SK-N-MC (cell line): ENCODE measurements at regions not wholly inside any gene's neighbourhood (a gene's known extent, or its start where the extent isn't known, plus 50 kb on each side); places are given as distances from the start of the nearest gene placed in this dataset.

Experiments used
- DNase-seq: peaks from one replicate; pipeline ENCODE4 v3.0.0-alpha.2; 2011; ENCODE audit warnings: low read depth, low spot score
- H3K27ac ChIP-seq: fragments of 200-600 bp; sonication (generic); 2 replicates; pipeline ENCODE4 v1.5.1; 2016; ENCODE audit warnings: mixed run types
- H3K36me3 ChIP-seq: fragments of 200-600 bp; sonication (generic); 2 replicates; pipeline ENCODE4 v1.6.1; 2017; ENCODE audit warnings: antibody characterized with exemption, low read length, mixed read lengths; ENCODE audit not compliant: insufficient read depth
- H3K4me3 ChIP-seq: fragments of 200-600 bp; sonication (generic); 2 replicates; pipeline ENCODE4 v1.5.1; 2016
- H3K9ac ChIP-seq: fragments of 200-600 bp; sonication (generic); 2 replicates; pipeline ENCODE4 v1.8.0; 2017; ENCODE audit warnings: mixed run types, mixed read lengths; ENCODE audit not compliant: insufficient read length
- H3K9me3 ChIP-seq: fragments of 200-600 bp; sonication (generic); 2 replicates; pipeline ENCODE4 v1.6.1; 2017; ENCODE audit warnings: low read depth, mild to moderate bottlenecking, antibody characterized with exemption, low read length, moderate library complexity, mixed read lengths
- EZH2 ChIP-seq: fragments of 200-600 bp; sonication (generic); IDR thresholded peaks from one replicate; pipeline ENCODE4 v1.6.1; 2017; ENCODE audit warnings: antibody characterized with exemption
- FOXP2 ChIP-seq: optimal IDR thresholded peaks from 2 replicates; pipeline ENCODE3; 2011; ENCODE audit warnings: mild to moderate bottlenecking, moderate library complexity; ENCODE audit not compliant: insufficient read depth; ENCODE audit errors: extremely low read length, control extremely low read depth
- POLR2AphosphoS5 ChIP-seq: IDR thresholded peaks from 2 replicates; pipeline ENCODE4 v1.6.1; 2012; ENCODE audit warnings: mild to moderate bottlenecking, low read depth, low read length, borderline replicate concordance

DNA sequence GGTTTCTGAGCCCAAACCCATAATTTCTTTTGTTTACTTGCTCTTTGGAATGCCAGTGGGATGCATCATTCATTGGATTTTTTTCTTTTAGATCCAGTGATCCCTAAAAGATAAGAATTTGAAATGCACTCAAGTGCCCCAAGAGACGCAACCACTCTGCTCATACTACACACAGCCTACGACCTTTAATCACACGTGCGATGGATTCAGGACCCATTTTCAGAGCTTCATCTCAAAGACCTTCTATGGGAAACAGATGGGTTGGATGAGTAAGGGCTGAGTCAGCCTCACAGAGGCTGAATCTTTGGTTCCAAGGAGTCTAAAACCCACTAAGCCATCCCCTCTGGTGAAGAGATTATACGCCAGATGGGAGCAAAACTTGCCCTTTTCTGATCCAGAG lies 265.5 kb upstream of the EXOC2 start:
- no peak for TF ChIP-seq FOXP2
- no peak for TF ChIP-seq EZH2
- Histone ChIP-seq H3K9me3 (no peaks in the 10 kb centered on the region), H3K9ac (no peak overlapping the region), H3K36me3 (no peaks in the 10 kb centered on the region), H3K4me3 (no peak overlapping the region), H3K27ac (no peak overlapping the region)
- DNase-seq = no peak

DNA sequence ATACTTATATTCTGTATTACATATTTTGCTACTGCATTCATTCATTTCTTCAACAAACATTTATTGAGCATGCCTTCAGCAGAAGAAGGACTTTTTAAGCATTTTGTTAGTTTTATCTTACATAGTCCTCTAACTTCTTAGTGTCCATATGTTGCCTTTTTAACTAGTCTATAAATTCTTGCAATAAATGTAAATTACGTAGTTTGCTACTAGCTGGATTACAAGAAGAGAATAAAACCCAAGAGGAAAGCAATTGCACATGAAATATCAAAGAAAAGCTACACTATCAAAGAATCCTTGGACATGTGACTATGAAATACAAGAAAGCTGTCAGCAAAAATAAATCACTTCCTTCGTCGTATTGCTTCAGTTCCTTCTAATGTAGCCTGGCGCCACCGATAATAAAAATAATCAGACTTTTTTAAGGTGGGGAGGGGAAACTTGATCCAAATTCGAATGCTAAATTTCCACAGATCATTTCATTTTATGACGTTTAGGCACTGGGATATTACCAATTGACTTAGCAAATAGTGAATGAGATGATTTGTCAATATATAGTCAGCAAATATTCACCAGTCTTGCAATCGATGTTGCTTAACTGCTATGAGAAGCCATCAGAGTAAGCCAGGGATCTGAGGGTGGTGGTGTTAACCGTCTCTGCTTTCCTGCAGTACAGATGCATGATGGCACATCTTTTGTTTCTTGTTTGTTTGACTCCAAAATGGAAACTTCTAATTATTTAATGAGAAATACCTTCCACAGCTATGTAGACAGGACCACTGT lies 258.7 kb upstream of the EXOC2 start:
- H3K27ac ChIP-seq = no peak overlapping the region
- no peak overlapping the region for H3K9ac ChIP-seq
- no peak overlapping the region for H3K4me3 ChIP-seq
- no peaks in the 10 kb centered on the region for H3K36me3 ChIP-seq
- TF ChIP-seq POLR2AphosphoS5 (no peak), FOXP2 (no peak), EZH2 (no peak)
- no peak for DNase-seq
- no peaks in the 10 kb centered on the region for H3K9me3 ChIP-seq

DNA sequence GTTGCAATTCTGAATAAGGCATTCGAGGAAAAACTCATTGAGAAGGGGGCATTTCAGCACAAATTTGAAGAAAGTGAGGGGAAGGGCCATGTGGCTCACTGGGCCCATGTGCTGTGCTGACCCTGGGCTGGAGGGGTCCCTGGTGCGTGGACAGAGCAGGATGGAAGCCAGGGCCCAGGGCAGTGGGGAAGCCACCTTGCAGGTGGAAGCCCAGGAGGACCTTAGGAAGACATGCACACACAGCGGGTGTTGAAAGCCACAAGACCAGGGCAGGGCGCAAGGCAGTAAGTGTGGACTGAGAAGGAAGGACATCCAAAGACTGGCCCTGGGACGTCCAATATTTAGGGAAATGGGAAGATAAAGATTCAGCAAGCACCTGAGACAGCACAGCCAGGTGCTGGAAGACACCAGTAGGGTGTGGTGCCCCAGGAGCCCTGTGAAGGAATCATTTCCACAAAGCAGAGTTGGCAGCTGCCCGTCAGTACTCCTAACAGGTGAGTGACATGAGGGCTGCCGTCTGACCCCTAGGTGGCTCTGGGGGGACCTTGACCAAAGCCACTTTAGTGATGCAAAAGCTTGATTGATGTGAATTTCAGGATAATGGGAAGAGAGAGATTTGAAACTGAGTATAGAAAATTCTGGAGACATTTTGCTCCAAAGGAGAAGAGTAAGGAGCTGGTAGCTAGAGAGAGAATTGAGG lies 254.4 kb upstream of the EXOC2 start:
- DNase-seq = no peak
- Histone ChIP-seq H3K9me3 (no peaks in the 10 kb centered on the region), H3K9ac (no peak overlapping the region), H3K4me3 (no peak overlapping the region), H3K36me3 (no peaks in the 10 kb centered on the region), H3K27ac (no peak overlapping the region)
- TF ChIP-seq EZH2 (no peak), POLR2AphosphoS5 (no peak), FOXP2 (no peak)

DNA sequence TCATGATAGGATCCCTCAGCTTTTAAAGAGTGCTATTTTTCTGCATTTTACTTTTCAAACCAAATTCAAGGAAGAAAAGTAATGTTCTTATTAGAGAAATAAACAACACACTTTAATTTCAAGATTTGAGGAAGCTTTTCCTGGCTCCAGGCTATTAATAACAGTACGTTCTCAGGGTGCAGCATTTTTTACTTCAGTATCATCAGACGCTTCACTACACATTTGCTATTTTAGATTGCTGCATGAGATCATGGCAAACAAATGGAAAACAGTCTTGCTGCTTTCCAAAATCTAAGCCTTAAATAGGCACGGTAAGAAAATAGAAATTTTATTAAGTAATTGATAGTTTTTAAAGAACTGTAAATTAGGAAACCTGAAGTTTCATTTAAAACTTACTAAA lies 253.6 kb upstream of the EXOC2 start:
- Histone ChIP-seq H3K36me3 (no peaks in the 10 kb centered on the region), H3K4me3 (no peak overlapping the region), H3K9ac (no peak overlapping the region), H3K9me3 (no peaks in the 10 kb centered on the region), H3K27ac (no peak overlapping the region)
- TF ChIP-seq FOXP2 (no peak), POLR2AphosphoS5 (no peak), EZH2 (no peak)
- no peak for DNase-seq

DNA sequence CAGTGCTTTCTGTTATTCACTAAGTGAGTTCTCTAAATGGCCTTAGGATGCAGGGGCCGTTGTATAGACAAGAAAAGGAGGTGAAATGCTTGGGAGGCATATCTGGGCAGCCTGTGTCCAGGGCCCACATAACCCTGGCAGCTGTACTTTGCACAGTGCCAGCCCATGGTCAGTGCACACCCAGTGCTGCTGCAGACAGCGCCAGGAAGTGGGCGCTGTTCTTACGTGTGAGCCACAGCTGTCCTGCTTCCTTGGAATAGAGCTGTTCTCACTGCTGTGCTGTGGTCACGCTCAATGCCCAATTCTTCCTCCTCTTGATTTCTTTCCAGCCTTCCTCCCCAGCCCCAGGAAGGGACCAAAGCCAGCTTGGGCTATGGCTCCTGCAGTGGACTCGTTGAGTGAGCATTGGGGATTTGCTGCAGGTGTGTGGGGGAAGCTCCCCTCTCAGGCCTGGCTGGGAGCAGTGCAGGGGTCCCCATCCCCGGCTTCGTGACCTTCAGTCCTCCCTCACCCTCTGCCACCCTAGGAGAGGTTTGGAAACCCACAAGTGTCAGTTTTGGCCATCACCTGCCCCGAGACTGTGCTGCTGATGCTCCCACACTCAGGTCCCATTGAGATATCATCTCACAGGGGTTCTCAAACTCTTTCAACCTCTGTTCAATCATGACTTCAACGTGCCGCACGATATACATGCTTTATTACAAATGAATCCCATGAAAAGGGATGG lies 246.8 kb upstream of the EXOC2 start:
- Histone ChIP-seq H3K27ac (no peak overlapping the region), H3K36me3 (no peaks in the 10 kb centered on the region), H3K9me3 (no peaks in the 10 kb centered on the region), H3K4me3 (no peak overlapping the region), H3K9ac (no peak overlapping the region)
- TF ChIP-seq EZH2 (no peak), FOXP2 (no peak), POLR2AphosphoS5 (no peak)
- DNase-seq = no peak

DNA sequence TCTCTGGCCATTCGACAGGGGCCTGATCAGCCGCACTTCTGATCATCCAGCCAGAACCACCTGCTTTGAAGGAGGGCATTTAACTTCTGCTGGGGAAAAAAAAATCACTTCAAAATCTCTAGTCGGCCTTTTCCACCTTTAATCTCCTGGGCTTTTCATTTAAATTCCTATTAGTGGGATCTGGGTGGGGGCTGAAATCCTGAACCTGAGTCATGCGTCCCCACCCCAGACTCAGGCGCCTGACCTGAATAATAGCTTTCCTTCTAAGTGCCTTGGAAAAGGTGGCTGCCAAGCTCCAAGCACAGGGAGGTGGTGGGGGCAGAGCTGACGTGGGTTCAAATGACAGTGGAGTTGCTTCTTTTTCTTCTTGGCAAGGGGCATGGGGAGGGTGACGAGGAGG lies 246.0 kb upstream of the EXOC2 start:
- Histone ChIP-seq H3K27ac (no peak overlapping the region), H3K36me3 (no peaks in the 10 kb centered on the region), H3K9me3 (no peaks in the 10 kb centered on the region), H3K9ac (no peak overlapping the region), H3K4me3 (no peak overlapping the region)
- DNase-seq = no peak
- no peak for TF ChIP-seq EZH2
- no peak for TF ChIP-seq POLR2AphosphoS5
- TF ChIP-seq FOXP2 = no peak

DNA sequence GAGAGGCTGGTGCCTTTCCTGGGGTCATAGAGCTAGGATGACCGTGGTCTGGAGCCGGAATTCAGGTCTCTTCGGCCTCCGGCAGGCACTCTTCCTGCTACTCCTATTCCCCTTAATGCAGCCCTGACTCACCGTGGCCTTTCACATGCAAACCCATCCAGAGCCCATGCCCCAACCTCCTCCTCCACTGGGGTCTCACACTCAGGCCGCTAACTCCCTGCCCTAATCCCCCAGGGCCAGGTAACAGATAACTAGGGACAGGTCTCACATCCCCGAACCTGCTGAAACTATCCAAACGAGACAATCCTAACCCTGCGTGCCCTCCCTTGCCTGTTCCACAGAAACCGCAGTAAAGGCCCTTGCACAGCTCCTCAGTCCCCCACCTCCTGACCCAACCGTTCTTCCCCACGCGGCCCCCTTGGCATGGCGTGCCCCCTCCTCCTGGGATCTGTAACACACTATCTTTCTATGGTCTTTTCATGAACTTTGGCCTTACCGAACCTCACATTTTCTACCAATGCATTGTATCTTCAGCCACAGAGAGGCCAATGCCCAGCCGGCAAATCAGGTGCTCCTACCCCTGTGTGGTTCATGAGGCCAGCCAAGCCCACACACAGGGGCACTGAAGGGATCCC lies 245.4 kb upstream of the EXOC2 start:
- Histone ChIP-seq H3K27ac (no peak overlapping the region), H3K9me3 (no peaks in the 10 kb centered on the region), H3K36me3 (no peaks in the 10 kb centered on the region), H3K4me3 (no peak overlapping the region), H3K9ac (no peak overlapping the region)
- TF ChIP-seq FOXP2 (no peak), EZH2 (no peak), POLR2AphosphoS5 (no peak)
- no peak for DNase-seq

DNA sequence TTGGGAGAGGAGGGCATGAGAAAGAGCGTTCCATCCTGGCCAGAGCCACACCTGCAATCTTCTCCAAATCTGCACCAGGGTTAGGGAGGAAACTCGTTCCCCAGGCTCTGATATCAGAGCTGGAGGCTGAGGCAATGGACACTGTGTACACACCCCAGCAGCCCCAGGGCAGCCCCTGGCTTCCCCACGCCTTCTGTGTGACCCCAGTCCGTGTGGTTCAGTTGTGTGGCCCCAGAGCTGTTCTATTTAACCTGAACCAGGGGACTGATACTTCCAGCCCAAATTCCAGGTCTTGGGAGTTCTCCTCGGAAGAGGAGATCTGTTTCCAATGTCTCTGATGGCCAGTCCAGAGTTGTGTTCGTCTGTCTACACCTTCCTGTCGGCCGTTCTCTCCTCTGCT lies 242.6 kb upstream of the EXOC2 start:
- Histone ChIP-seq H3K36me3 (no peaks in the 10 kb centered on the region), H3K27ac (no peak overlapping the region), H3K9ac (no peak overlapping the region), H3K9me3 (no peaks in the 10 kb centered on the region), H3K4me3 (no peak overlapping the region)
- no peak for DNase-seq
- TF ChIP-seq FOXP2 (no peak), EZH2 (no peak), POLR2AphosphoS5 (no peak)
